ENCODE measurements at regions not wholly inside any gene's neighbourhood (a gene's known extent, or its start where the extent isn't known, plus 50 kb on each side); places are given as distances from the start of the nearest gene placed in this dataset.

DNA sequence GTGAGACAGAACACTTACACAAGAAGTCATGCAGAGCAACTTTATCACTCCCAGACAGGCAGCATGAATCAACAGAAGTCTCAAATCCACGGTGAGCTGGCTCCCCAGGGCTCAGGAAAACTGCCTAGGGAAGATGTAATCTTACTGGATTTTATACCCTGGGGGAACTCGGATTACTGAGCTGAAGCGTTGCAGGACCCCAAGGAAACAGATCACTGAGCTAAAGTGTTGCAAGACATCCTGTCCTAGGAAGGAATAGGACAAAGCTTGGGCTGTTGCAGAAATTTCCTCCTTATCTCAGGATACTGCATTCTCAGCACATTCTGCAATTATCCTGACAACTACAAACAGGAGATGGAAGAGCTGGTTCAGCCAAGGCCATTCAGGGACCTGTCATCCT lies 224.8 kb downstream of the TFAP2A start (continued):
- TF ChIP-seq, protein P1, sequence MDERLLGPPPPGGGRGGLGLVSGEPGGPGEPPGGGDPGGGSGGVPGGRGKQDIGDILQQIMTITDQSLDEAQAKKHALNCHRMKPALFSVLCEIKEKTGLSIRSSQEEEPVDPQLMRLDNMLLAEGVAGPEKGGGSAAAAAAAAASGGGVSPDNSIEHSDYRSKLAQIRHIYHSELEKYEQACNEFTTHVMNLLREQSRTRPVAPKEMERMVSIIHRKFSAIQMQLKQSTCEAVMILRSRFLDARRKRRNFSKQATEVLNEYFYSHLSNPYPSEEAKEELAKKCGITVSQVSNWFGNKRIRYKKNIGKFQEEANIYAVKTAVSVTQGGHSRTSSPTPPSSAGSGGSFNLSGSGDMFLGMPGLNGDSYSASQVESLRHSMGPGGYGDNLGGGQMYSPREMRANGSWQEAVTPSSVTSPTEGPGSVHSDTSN (CRISPR knock-in tag; IDR thresholded peaks at IDR 0.05), result no peak

- intact Hi-C loops (cut with micrococcal nuclease; ENCODE audit: unreplicated experiment) (no loop called here), in situ Hi-C loops (cut with HindIII; ENCODE audit: extremely low pct_ligation_motif_present, low pct_unique_long_range_greater_than_20kb) (no loop called here)
- no peak overlapping the region for H2AFZ ChIP-seq (ENCODE audit: low read length)
- BruUV-seq (replicated peaks), result no TSS peak
- H3K27me3 ChIP-seq (ENCODE audit: control insufficient read depth in 1 of 2, insufficient read depth in 2 of 2, low read length in 2 of 2), result no peaks in the 10 kb centered on the region
- H3K9me3 ChIP-seq (ENCODE audit: low read length), result no peaks in the 10 kb centered on the region
- no peak overlapping the region for H3K27ac ChIP-seq (ENCODE audit: extremely low read length, insufficient read depth, low read length)
- no peaks in the 10 kb centered on the region for H3K4me1 ChIP-seq (ENCODE audit: insufficient read depth, low read length)
- no peak overlapping the region for H3K4me3 ChIP-seq (replicated peaks in 1 of 3; ENCODE audit: insufficient read depth in 1 of 3, low read depth in 2 of 3, low read length in 3 of 3)
- H3K9ac ChIP-seq (ENCODE audit: insufficient read depth, low read depth, low read length), result no peak overlapping the region
- H4K20me1 ChIP-seq (ENCODE audit: insufficient read depth, low read length), result no peaks in the 10 kb centered on the region
- DNase-seq (ENCODE audit: low spot score) (no peak), FAIRE-seq (no peak), ATAC-seq (no peak)
- no peak overlapping the region for H3K4me2 ChIP-seq (ENCODE audit: low read depth, low read length)
- CTCF ChIA-PET (ENCODE audit: low intra/inter-chr PET ratio, low total read pairs), result no interaction called here
- H3K36me3 ChIP-seq (replicated peaks in 1 of 2; ENCODE audit: control insufficient read depth in 1 of 2, insufficient read depth in 2 of 2, low read length in 2 of 2), result no peaks in the 10 kb centered on the region
- no peaks in the 10 kb centered on the region for H3K79me2 ChIP-seq (ENCODE audit: insufficient read depth, low read length)
- POLR2A ChIA-PET, result no interaction called here
- 0% methylated on average over 4 of the region's 4 CpGs for WGBS (ENCODE audit: low lambda C conversion rate)
- TF ChIP-seq TARDBP (CRISPR knock-in tag; IDR thresholded peaks at IDR 0.05), result no peak
- TF ChIP-seq, protein P2, sequence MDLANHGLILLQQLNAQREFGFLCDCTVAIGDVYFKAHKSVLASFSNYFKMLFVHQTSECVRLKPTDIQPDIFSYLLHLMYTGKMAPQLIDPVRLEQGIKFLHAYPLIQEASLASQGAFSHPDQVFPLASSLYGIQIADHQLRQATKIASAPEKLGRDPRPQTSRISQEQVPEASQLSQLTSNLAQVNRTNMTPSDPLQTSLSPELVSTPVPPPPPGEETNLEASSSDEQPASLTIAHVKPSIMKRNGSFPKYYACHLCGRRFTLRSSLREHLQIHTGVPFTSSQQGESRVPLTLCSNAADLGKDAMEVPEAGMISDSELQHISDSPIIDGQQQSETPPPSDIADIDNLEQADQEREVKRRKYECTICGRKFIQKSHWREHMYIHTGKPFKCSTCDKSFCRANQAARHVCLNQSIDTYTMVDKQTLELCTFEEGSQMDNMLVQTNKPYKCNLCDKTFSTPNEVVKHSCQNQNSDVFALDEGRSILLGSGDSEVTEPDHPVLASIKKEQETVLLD (CRISPR knock-in tag; IDR thresholded peaks at IDR 0.05; ENCODE audit: low read depth), result no peak
- no peak for TF ChIP-seq ZNF10 (CRISPR knock-in tag; IDR thresholded peaks at IDR 0.05; ENCODE audit: borderline replicate concordance, low read depth)
- TF ChIP-seq HNRNPL (IDR thresholded peaks at IDR 0.05; ENCODE audit: low read depth, low read length), result no peak
- no peak for TF ChIP-seq NFYB (CRISPR knock-in tag; IDR thresholded peaks at IDR 0.05)
- no peak for TF ChIP-seq ZBTB8A (CRISPR knock-in tag; IDR thresholded peaks at IDR 0.05; ENCODE audit: borderline replicate concordance, low read depth)
- TF ChIP-seq FUBP1 (CRISPR knock-in tag; IDR thresholded peaks at IDR 0.05; ENCODE audit: borderline replicate concordance), result no peak
- TF ChIP-seq, protein P3, sequence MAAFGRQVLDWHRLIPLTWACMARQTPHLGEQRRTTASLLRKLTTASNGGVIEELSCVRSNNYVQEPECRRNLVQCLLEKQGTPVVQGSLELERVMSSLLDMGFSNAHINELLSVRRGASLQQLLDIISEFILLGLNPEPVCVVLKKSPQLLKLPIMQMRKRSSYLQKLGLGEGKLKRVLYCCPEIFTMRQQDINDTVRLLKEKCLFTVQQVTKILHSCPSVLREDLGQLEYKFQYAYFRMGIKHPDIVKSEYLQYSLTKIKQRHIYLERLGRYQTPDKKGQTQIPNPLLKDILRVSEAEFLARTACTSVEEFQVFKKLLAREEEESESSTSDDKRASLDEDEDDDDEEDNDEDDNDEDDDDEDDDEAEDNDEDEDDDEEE (CRISPR knock-in tag; IDR thresholded peaks at IDR 0.05), result no peak
- no peak for TF ChIP-seq ZFP41 (CRISPR knock-in tag; IDR thresholded peaks at IDR 0.05; ENCODE audit: borderline replicate concordance)
- TF ChIP-seq, protein P4, sequence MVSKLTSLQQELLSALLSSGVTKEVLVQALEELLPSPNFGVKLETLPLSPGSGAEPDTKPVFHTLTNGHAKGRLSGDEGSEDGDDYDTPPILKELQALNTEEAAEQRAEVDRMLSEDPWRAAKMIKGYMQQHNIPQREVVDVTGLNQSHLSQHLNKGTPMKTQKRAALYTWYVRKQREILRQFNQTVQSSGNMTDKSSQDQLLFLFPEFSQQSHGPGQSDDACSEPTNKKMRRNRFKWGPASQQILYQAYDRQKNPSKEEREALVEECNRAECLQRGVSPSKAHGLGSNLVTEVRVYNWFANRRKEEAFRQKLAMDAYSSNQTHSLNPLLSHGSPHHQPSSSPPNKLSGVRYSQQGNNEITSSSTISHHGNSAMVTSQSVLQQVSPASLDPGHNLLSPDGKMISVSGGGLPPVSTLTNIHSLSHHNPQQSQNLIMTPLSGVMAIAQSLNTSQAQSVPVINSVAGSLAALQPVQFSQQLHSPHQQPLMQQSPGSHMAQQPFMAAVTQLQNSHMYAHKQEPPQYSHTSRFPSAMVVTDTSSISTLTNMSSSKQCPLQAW (CRISPR knock-in tag; IDR thresholded peaks at IDR 0.05), result no peak
- no peak for TF ChIP-seq ZBTB7A (CRISPR knock-in tag; IDR thresholded peaks at IDR 0.05)
- TF ChIP-seq EP300 (IDR thresholded peaks at IDR 0.05; ENCODE audit: low read depth in 2 of 2, low read length in 2 of 2), result no peak
- TF ChIP-seq EP300 (CRISPR knock-in tag; IDR thresholded peaks at IDR 0.05; ENCODE audit: borderline replicate concordance), result no peak
Observed at GRCh38 chr6:10184371-10185227, 230.3 kb downstream of the TFAP2A start.

All from HepG2 (cell line).